Duodenal mucosa (tissue), 2 donors: ENCODE measurements at regions not wholly inside any gene's neighbourhood (a gene's known extent, or its start where the extent isn't known, plus 50 kb on each side); places are given as distances from the start of the nearest gene placed in this dataset.

Experiments
- H3K27ac ChIP-seq: one replicate; pipeline ENCODE4 v1.7.0; 2013; ENCODE audit warnings: low read depth, low read length
- H3K27me3 ChIP-seq, 2 donors: one replicate each; pipeline ENCODE4 v1.7.0; 2013; ENCODE audit warnings: low read length in 2 of 2, control low read depth in 1 of 2; ENCODE audit not compliant: insufficient read depth in 2 of 2, control insufficient read depth in 1 of 2
- H3K36me3 ChIP-seq, 2 donors: one replicate each; pipeline ENCODE4 v1.7.0; 2013; ENCODE audit warnings: low read length in 2 of 2, control low read depth in 1 of 2; ENCODE audit not compliant: insufficient read depth in 2 of 2, control insufficient read depth in 1 of 2
- H3K4me1 ChIP-seq, 2 donors: one replicate each; pipeline ENCODE4 v1.7.0; 2013; ENCODE audit warnings: low read length in 2 of 2, control low read depth in 1 of 2; ENCODE audit not compliant: insufficient read depth in 2 of 2, control insufficient read depth in 1 of 2
- H3K4me3 ChIP-seq, 2 donors: one replicate each; pipeline ENCODE4 v1.7.0; 2013; ENCODE audit warnings: low read length in 2 of 2, low read depth in 1 of 2
- H3K9ac ChIP-seq, 2 donors: one replicate each; pipeline ENCODE4 v1.7.0; 2013; ENCODE audit warnings: low read length in 2 of 2, low read depth in 1 of 2
- H3K9me3 ChIP-seq, 2 donors: one replicate each; pipeline ENCODE4 v1.7.0; 2013; ENCODE audit warnings: low read length in 2 of 2, control low read depth in 1 of 2; ENCODE audit not compliant: control insufficient read depth in 1 of 2

GRCh38 chr14:95444132-95445129 lies 72.0 kb downstream of the SYNE3 start:
- Histone ChIP-seq H3K9ac (no peak overlapping the region), H3K9me3 (no peaks in the 10 kb centered on the region), H3K27me3 (no peaks in the 10 kb centered on the region), H3K4me3 (no peak overlapping the region), H3K27ac (no peak overlapping the region), H3K36me3 (peaks cover 5 to 16% of the 10 kb centered on the region in 2 donors), H3K4me1 (peaks cover 19 to 20% of the 10 kb centered on the region in 2 donors)

GRCh38 chr14:95442633-95443021 lies 73.8 kb downstream of the SYNE3 start:
- H3K9me3 ChIP-seq = no peaks in the 10 kb centered on the region
- H3K4me3 ChIP-seq = no peak overlapping the region
- H3K36me3 ChIP-seq = peaks cover 3 to 21% of the 10 kb centered on the region in 2 donors
- H3K27me3 ChIP-seq = no peaks in the 10 kb centered on the region
- peaks cover 19 to 20% of the 10 kb centered on the region in 2 donors for H3K4me1 ChIP-seq
- no peak overlapping the region for H3K9ac ChIP-seq
- no peak overlapping the region for H3K27ac ChIP-seq

- Histone ChIP-seq H3K27ac (no peak overlapping the region), H3K4me1 (peaks cover 19 to 20% of the 10 kb centered on the region in 2 donors), H3K27me3 (no peaks in the 10 kb centered on the region), H3K9me3 (no peaks in the 10 kb centered on the region), H3K9ac (no peak overlapping the region), H3K4me3 (no peak overlapping the region), H3K36me3 (peaks cover 3 to 20% of the 10 kb centered on the region in 2 donors)
These were observed 74.3 kb downstream of the SYNE3 start for GRCh38 chr14:95442016-95442632.

- Histone ChIP-seq H3K4me1 (peaks cover 19 to 20% of the 10 kb centered on the region in 2 donors), H3K9ac (no peak overlapping the region), H3K27ac (no peak overlapping the region), H3K4me3 (no peak overlapping the region), H3K36me3 (peaks cover 3 to 30% of the 10 kb centered on the region in 2 donors), H3K27me3 (no peaks in the 10 kb centered on the region), H3K9me3 (no peaks in the 10 kb centered on the region)
These were observed 75.5 kb downstream of the SYNE3 start for GRCh38 chr14:95440951-95441350.

GRCh38 chr14:95440496-95440895 lies 76.0 kb downstream of the SYNE3 start:
- H3K4me1 ChIP-seq = peaks cover 19 to 20% of the 10 kb centered on the region in 2 donors
- no peaks in the 10 kb centered on the region for H3K27me3 ChIP-seq
- H3K27ac ChIP-seq = no peak overlapping the region
- peaks cover 3 to 31% of the 10 kb centered on the region in 2 donors for H3K36me3 ChIP-seq
- no peak overlapping the region for H3K9ac ChIP-seq
- H3K4me3 ChIP-seq = no peak overlapping the region
- H3K9me3 ChIP-seq = no peaks in the 10 kb centered on the region

- Histone ChIP-seq H3K4me1 (peaks cover 19 to 20% of the 10 kb centered on the region in 2 donors), H3K9ac (no peak overlapping the region), H3K27ac (no peak overlapping the region), H3K4me3 (no peak overlapping the region), H3K27me3 (no peaks in the 10 kb centered on the region), H3K9me3 (no peaks in the 10 kb centered on the region), H3K36me3 (peaks cover 3 to 31% of the 10 kb centered on the region in 2 donors)
These were observed 76.6 kb downstream of the SYNE3 start for GRCh38 chr14:95439881-95440280.

GRCh38 chr14:95437715-95438114 lies 78.7 kb downstream of the SYNE3 start:
- Histone ChIP-seq H3K4me3 (no peak overlapping the region), H3K4me1 (peaks cover 1% of the 10 kb centered on the region in 2 donors), H3K27ac (no peak overlapping the region), H3K9ac (no peak overlapping the region), H3K27me3 (no peaks in the 10 kb centered on the region), H3K9me3 (no peaks in the 10 kb centered on the region), H3K36me3 (peaks cover 11 to 39% of the 10 kb centered on the region in 2 donors)

- no peaks in the 10 kb centered on the region for H3K4me1 ChIP-seq
- no peak overlapping the region for H3K27ac ChIP-seq
- H3K4me3 ChIP-seq = no peak overlapping the region
- H3K9me3 ChIP-seq = no peaks in the 10 kb centered on the region
- no peaks in the 10 kb centered on the region for H3K27me3 ChIP-seq
- no peak overlapping the region for H3K9ac ChIP-seq
- peaks cover 11 to 35% of the 10 kb centered on the region in 2 donors for H3K36me3 ChIP-seq
These were observed 80.1 kb downstream of the SYNE3 start for GRCh38 chr14:95436354-95436753.

GRCh38 chr14:95434121-95434520 lies 82.3 kb downstream of the SYNE3 start:
- H3K27ac ChIP-seq = no peak overlapping the region
- H3K36me3 ChIP-seq = peaks cover 11 to 30% of the 10 kb centered on the region in 2 donors
- H3K9me3 ChIP-seq = no peaks in the 10 kb centered on the region
- H3K4me3 ChIP-seq = no peak overlapping the region
- no peak overlapping the region for H3K9ac ChIP-seq
- no peaks in the 10 kb centered on the region for H3K27me3 ChIP-seq
- H3K4me1 ChIP-seq = no peaks in the 10 kb centered on the region

- Histone ChIP-seq H3K36me3 (peaks cover 8 to 24% of the 10 kb centered on the region in 2 donors), H3K9ac (no peak overlapping the region), H3K4me1 (no peaks in the 10 kb centered on the region), H3K27me3 (no peaks in the 10 kb centered on the region), H3K9me3 (no peaks in the 10 kb centered on the region), H3K4me3 (no peak overlapping the region), H3K27ac (no peak overlapping the region)
These were observed 83.4 kb downstream of the SYNE3 start for GRCh38 chr14:95433094-95433478.
